Erythroblast (primary cell): ENCODE measurements at regions not wholly inside any gene's neighbourhood (a gene's known extent, or its start where the extent isn't known, plus 50 kb on each side); places are given as distances from the start of the nearest gene placed in this dataset.

Experiments
- GATA1 ChIP-seq: IDR thresholded peaks from 2 replicates; pipeline ENCODE4 v1.6.1; 2011; ENCODE audit warnings: low read depth, mild to moderate bottlenecking, control low read depth, low read length, moderate library complexity
- POLR2A ChIP-seq: IDR thresholded peaks from 2 replicates; pipeline ENCODE4 v1.6.1; 2011; ENCODE audit warnings: mild to moderate bottlenecking, low read length

DNA sequence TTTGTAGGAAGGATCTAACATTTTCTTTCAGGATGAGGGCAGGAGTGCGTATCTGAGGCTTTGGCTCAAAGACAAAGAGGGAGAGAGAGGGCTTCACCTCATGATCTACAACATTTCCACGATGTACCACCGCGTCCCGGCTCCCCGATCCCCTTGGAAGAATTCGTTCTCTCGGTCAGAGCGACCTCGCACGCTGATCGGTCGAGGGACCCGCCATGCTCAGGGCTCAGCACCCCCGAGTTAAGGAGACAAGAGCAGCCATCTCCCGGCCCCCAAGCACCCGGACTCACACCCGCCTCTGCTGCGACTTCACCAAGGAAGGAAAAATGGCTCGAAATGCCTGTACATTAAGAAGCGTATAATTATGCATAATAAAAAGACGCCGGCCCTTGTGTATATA is 89.5 kb upstream of the RPL38 start:
- TF ChIP-seq POLR2A, result no peak
- TF ChIP-seq GATA1, result no peak
